ENCODE measurements at regions not wholly inside any gene's neighbourhood (a gene's known extent, or its start where the extent isn't known, plus 50 kb on each side); places are given as distances from the start of the nearest gene placed in this dataset.
"Not testable (repeated sequence)": the region's sequence is repeated elsewhere in the genome, so short reads cannot be mapped to it uniquely, and the experiment has no call there.

GRCh38 chr19:56894626-56895025 lies 54.1 kb upstream of the PEG3 start:
- CTCF ChIA-PET (ENCODE audit: partially characterized antibody): no interaction called here

DNA sequence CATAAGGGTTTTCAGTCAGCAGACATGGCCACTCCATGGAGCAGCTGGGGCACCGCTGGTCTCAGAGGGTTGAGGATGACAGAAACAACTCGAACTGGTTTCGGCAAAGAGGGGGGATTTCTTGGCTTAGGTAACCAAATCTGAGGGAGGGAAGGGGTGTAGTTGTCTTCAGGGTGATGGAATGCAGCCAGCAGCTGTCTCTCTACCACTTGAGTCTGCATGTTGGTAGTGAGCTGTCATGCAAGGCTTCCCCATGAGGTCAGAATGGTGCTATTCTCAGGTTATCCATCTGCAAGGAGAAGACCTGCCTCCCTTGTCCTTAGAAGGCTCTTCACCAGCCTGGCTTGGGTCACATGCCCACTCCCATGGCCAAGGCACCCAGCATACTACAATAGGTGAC lies 55.6 kb upstream of the PEG3 start:
- ChIA-PET POLR2A (ENCODE audit: partially characterized antibody) (no interaction called here), CTCF (ENCODE audit: partially characterized antibody) (no interaction called here)
- Histone ChIP-seq H3K27ac (ENCODE audit: low read depth, low read length) (no peak overlapping the region), H3K4me3 (ENCODE audit: low read length in 2 of 2) (no peak overlapping the region), H3K27me3 (ENCODE audit: insufficient read depth, low read length) (no peaks in the 10 kb centered on the region), H3K36me3 (ENCODE audit: insufficient read depth, low read length) (no peaks in the 10 kb centered on the region), H3K4me1 (ENCODE audit: insufficient read depth, low read length) (no peaks in the 10 kb centered on the region), H3K9me3 (ENCODE audit: control insufficient read depth in 1 of 2, low read length in 2 of 2) (peaks cover 0 to 4% of the 10 kb centered on the region in 2 donors)
- no peak overlapping the region for H3K27ac Mint-ChIP-seq
- intact Hi-C loops (cut with micrococcal nuclease): no loop called here
- peaks cover 0 to 62% (median 35%) of the 10 kb centered on the region in 8 donors for H3K9me3 Mint-ChIP-seq
- H3K4me3 Mint-ChIP-seq: no peak overlapping the region
- peaks cover 3 to 5% of the 10 kb centered on the region in 2 donors for H3K36me3 Mint-ChIP-seq
- DNase-seq: no peak
- H3K27me3 Mint-ChIP-seq: no peaks in the 10 kb centered on the region
- H3K4me1 Mint-ChIP-seq: no peaks in the 10 kb centered on the region

More at GRCh38 chr19:56894626-56895025, 54.1 kb upstream of the PEG3 start:
- no peaks in the 10 kb centered on the region for H3K36me3 ChIP-seq (ENCODE audit: insufficient read depth, low read length)
- no peaks in the 10 kb centered on the region for H3K27me3 ChIP-seq (ENCODE audit: insufficient read depth, low read length)
- Mint-ChIP-seq H3K27me3 (no peaks in the 10 kb centered on the region), H3K27ac (no peak overlapping the region), H3K9me3 (peaks cover 0 to 57% (median 37%) of the 10 kb centered on the region in 8 donors), H3K4me1 (no peaks in the 10 kb centered on the region), H3K36me3 (peaks cover 1 to 5% of the 10 kb centered on the region in 2 donors), H3K4me3 (no peak overlapping the region)
- H3K27ac ChIP-seq (ENCODE audit: low read depth, low read length): no peak overlapping the region
- POLR2A ChIA-PET (ENCODE audit: partially characterized antibody): interaction anchor here (0.6 kb wide), 1 partner anchor 1235 kb away, joined by 3 read pairs; no protein-coding TSS in a partner anchor
- H3K4me3 ChIP-seq (ENCODE audit: low read length in 2 of 2): no peak overlapping the region
- H3K4me1 ChIP-seq (ENCODE audit: insufficient read depth, low read length): no peaks in the 10 kb centered on the region
- intact Hi-C loops (cut with micrococcal nuclease): no loop called here
- DNase-seq: no peak
- peaks cover 0 to 4% of the 10 kb centered on the region in 2 donors for H3K9me3 ChIP-seq (ENCODE audit: control insufficient read depth in 1 of 2, low read length in 2 of 2)

GRCh38 chr19:56899943-56900342 lies 59.4 kb upstream of the PEG3 start:
- Histone ChIP-seq H3K27ac (ENCODE audit: low read depth, low read length) (no peak overlapping the region), H3K9me3 (ENCODE audit: control insufficient read depth in 1 of 2, low read length in 2 of 2) (peaks cover 0 to 4% of the 10 kb centered on the region in 2 donors), H3K4me3 (ENCODE audit: low read length in 2 of 2) (no peak overlapping the region), H3K4me1 (ENCODE audit: insufficient read depth, low read length) (no peaks in the 10 kb centered on the region), H3K27me3 (ENCODE audit: insufficient read depth, low read length) (no peaks in the 10 kb centered on the region), H3K36me3 (ENCODE audit: insufficient read depth, low read length) (no peaks in the 10 kb centered on the region)
- H3K27me3 Mint-ChIP-seq: no peaks in the 10 kb centered on the region
- intact Hi-C loops (cut with micrococcal nuclease): no loop called here
- ChIA-PET POLR2A (ENCODE audit: partially characterized antibody) (no interaction called here), CTCF (ENCODE audit: partially characterized antibody) (no interaction called here)
- H3K36me3 Mint-ChIP-seq: peaks cover 3 to 5% of the 10 kb centered on the region in 2 donors
- H3K27ac Mint-ChIP-seq: no peak overlapping the region
- no peak for DNase-seq
- no peak overlapping the region for H3K4me3 Mint-ChIP-seq
- no peaks in the 10 kb centered on the region for H3K4me1 Mint-ChIP-seq
- H3K9me3 Mint-ChIP-seq: peaks cover 0 to 63% (median 37%) of the 10 kb centered on the region in 8 donors

DNA sequence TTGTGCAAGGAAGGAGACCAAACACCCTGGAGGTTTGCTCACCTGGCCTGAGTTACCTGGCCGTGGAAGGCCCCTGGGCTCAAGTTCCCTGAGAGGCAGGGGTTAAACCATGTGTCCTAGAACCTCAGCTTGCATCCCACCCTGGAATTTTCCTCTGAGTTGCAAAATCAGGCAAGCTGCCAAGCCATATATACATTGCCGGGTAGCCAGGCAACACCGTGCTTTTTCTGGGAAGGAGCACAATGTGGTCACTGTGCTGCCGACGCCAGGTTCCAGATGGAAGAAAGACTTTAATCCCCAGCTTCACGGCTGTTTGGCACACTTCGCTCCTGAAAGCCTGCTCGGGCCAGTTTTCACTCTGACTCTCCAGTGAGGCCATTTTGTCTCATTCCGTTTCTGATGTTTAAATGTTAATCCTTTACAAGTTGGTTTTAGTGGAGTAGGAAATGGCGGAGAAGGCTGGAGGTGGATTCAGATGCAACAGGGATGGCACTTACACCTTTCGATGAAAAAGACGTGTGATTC lies 60.1 kb upstream of the PEG3 start:
- peaks cover 3 to 5% of the 10 kb centered on the region in 2 donors for H3K36me3 Mint-ChIP-seq
- no peaks in the 10 kb centered on the region for H3K4me1 Mint-ChIP-seq
- H3K9me3 Mint-ChIP-seq: peaks cover 0 to 66% (median 37%) of the 10 kb centered on the region in 8 donors
- Histone ChIP-seq H3K4me1 (ENCODE audit: insufficient read depth, low read length) (no peaks in the 10 kb centered on the region), H3K27me3 (ENCODE audit: insufficient read depth, low read length) (no peaks in the 10 kb centered on the region), H3K4me3 (ENCODE audit: low read length in 2 of 2) (no peak overlapping the region), H3K27ac (ENCODE audit: low read depth, low read length) (no peak overlapping the region), H3K36me3 (ENCODE audit: insufficient read depth, low read length) (no peaks in the 10 kb centered on the region), H3K9me3 (ENCODE audit: control insufficient read depth in 1 of 2, low read length in 2 of 2) (peaks cover 0 to 4% of the 10 kb centered on the region in 2 donors)
- no peak for DNase-seq
- H3K27me3 Mint-ChIP-seq: no peaks in the 10 kb centered on the region
- H3K27ac Mint-ChIP-seq: no peak overlapping the region
- H3K4me3 Mint-ChIP-seq: no peak overlapping the region
- ChIA-PET POLR2A (ENCODE audit: partially characterized antibody) (no interaction called here), CTCF (ENCODE audit: partially characterized antibody) (no interaction called here)
- intact Hi-C loops (cut with micrococcal nuclease): no loop called here

- peaks cover 4 to 74% (median 39%) of the 10 kb centered on the region in 8 donors for H3K9me3 Mint-ChIP-seq
- H3K27ac Mint-ChIP-seq: no peak overlapping the region
- no peak overlapping the region for H3K4me3 ChIP-seq (ENCODE audit: low read length in 2 of 2)
- no peaks in the 10 kb centered on the region for H3K27me3 Mint-ChIP-seq
- ChIA-PET CTCF (ENCODE audit: partially characterized antibody) (no interaction called here), POLR2A (ENCODE audit: partially characterized antibody) (no interaction called here)
- peaks cover 0 to 11% of the 10 kb centered on the region in 2 donors for H3K9me3 ChIP-seq (ENCODE audit: control insufficient read depth in 1 of 2, low read length in 2 of 2)
- intact Hi-C loops (cut with micrococcal nuclease): no loop called here
- no peak overlapping the region for H3K4me3 Mint-ChIP-seq
- H3K27ac ChIP-seq (ENCODE audit: low read depth, low read length): no peak overlapping the region
- H3K4me1 ChIP-seq (ENCODE audit: insufficient read depth, low read length): no peaks in the 10 kb centered on the region
- no peaks in the 10 kb centered on the region for H3K4me1 Mint-ChIP-seq
- peaks cover 0 to 4% of the 10 kb centered on the region in 2 donors for H3K36me3 Mint-ChIP-seq
- H3K36me3 ChIP-seq (ENCODE audit: insufficient read depth, low read length): no peaks in the 10 kb centered on the region
- DNase-seq: no peak
- no peaks in the 10 kb centered on the region for H3K27me3 ChIP-seq (ENCODE audit: insufficient read depth, low read length)
Measured at GRCh38 chr19:56905631-56906150, 65.2 kb upstream of the PEG3 start.

GRCh38 chr19:56912401-56913112 lies 72.0 kb upstream of the PEG3 start:
- H3K27ac ChIP-seq (ENCODE audit: low read depth, low read length): no peak overlapping the region
- peaks cover 0 to 5% of the 10 kb centered on the region in 2 donors for H3K36me3 Mint-ChIP-seq
- H3K4me1 Mint-ChIP-seq: no peaks in the 10 kb centered on the region
- peaks cover 0 to 4% of the 10 kb centered on the region in 2 donors for H3K9me3 ChIP-seq (ENCODE audit: control insufficient read depth in 1 of 2, low read length in 2 of 2)
- no peaks in the 10 kb centered on the region for H3K27me3 ChIP-seq (ENCODE audit: insufficient read depth, low read length)
- no peak overlapping the region for H3K4me3 Mint-ChIP-seq
- peaks cover 0 to 2% of the 10 kb centered on the region in 2 donors for H3K27me3 Mint-ChIP-seq
- no peak overlapping the region for H3K27ac Mint-ChIP-seq
- intact Hi-C loops (cut with micrococcal nuclease): no loop called here
- no peak overlapping the region for H3K4me3 ChIP-seq (ENCODE audit: low read length in 2 of 2)
- no peak for DNase-seq
- ChIA-PET POLR2A (ENCODE audit: partially characterized antibody) (no interaction called here), CTCF (ENCODE audit: partially characterized antibody) (no interaction called here)
- no peaks in the 10 kb centered on the region for H3K36me3 ChIP-seq (ENCODE audit: insufficient read depth, low read length)
- no peaks in the 10 kb centered on the region for H3K4me1 ChIP-seq (ENCODE audit: insufficient read depth, low read length)
- peaks cover 6 to 68% (median 39%) of the 10 kb centered on the region in 8 donors for H3K9me3 Mint-ChIP-seq

DNA sequence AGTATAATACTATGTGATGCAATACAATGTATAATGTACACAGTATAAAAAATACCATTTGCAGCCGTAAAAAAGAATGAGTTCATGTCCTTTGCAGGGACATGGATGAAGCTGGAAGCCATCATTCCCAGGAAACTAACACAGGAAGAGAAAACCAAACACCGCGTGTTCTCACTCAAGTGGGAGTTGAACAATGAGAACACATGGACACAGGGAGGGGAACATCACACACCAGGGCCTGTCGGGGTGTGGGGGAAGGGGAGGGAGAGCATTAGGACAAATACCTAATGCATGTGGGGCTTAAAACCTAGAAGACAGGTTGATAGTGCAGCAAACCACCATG lies 72.6 kb upstream of the PEG3 start:
- H3K4me1 ChIP-seq (ENCODE audit: insufficient read depth, low read length); POLR2A ChIA-PET (ENCODE audit: partially characterized antibody); H3K27ac ChIP-seq (ENCODE audit: low read depth, low read length); H3K27ac Mint-ChIP-seq; intact Hi-C loops (cut with micrococcal nuclease); H3K36me3 Mint-ChIP-seq; H3K4me3 ChIP-seq (ENCODE audit: low read length in 2 of 2); DNase-seq; H3K4me1 Mint-ChIP-seq; H3K9me3 ChIP-seq (ENCODE audit: control insufficient read depth in 1 of 2, low read length in 2 of 2); H3K4me3 Mint-ChIP-seq; H3K36me3 ChIP-seq (ENCODE audit: insufficient read depth, low read length); H3K27me3 ChIP-seq (ENCODE audit: insufficient read depth, low read length); CTCF ChIA-PET (ENCODE audit: partially characterized antibody); H3K27me3 Mint-ChIP-seq: not testable (repeated sequence)
- peaks cover 2 to 63% (median 37%) of the 10 kb centered on the region in 8 donors for H3K9me3 Mint-ChIP-seq

Measured in CD4-positive, alpha-beta memory T cell (primary cell).